Progenitor cell of endocrine pancreas (in vitro differentiated cells): ENCODE measurements at regions not wholly inside any gene's neighbourhood (a gene's known extent, or its start where the extent isn't known, plus 50 kb on each side); places are given as distances from the start of the nearest gene placed in this dataset.

Experiments
- DNase-seq: peaks from one replicate; pipeline ENCODE4 v3.0.0; 2021; ENCODE audit warnings: low spot score; ENCODE audit not compliant: unreplicated experiment
- H3K27ac Mint-ChIP-seq: 2 replicates; pipeline ENCODE4 v1.8.0; 2021; ENCODE audit warnings: mild to moderate bottlenecking, moderate library complexity, mixed read lengths
- H3K27me3 Mint-ChIP-seq: 2 replicates; pipeline ENCODE4 v1.8.0; 2021; ENCODE audit warnings: mixed read lengths
- H3K36me3 Mint-ChIP-seq: 2 replicates; pipeline ENCODE4 v1.8.0; 2022; ENCODE audit warnings: mixed read lengths; ENCODE audit not compliant: insufficient read depth
- H3K4me1 Mint-ChIP-seq: 2 replicates; pipeline ENCODE4 v1.8.0; 2021; ENCODE audit warnings: low read depth, mixed read lengths
- H3K4me3 Mint-ChIP-seq: 2 replicates; pipeline ENCODE4 v1.8.0; 2021; ENCODE audit warnings: low read depth, mild to moderate bottlenecking, moderate library complexity, mixed read lengths
- H3K9me3 Mint-ChIP-seq: 2 replicates; pipeline ENCODE4 v1.8.0; 2021; ENCODE audit warnings: low read depth, mixed read lengths
- CTCF ChIP-seq: fragments of 200-600 bp; sonication (generic); IDR thresholded peaks from one replicate; pipeline ENCODE4 v1.5.0; 2021; ENCODE audit warnings: antibody characterized with exemption, mild to moderate bottlenecking; ENCODE audit not compliant: unreplicated experiment

- no peak for DNase-seq
- Mint-ChIP-seq H3K27me3 (peaks cover 8% of the 10 kb centered on the region), H3K27ac (no peak overlapping the region), H3K36me3 (no peaks in the 10 kb centered on the region), H3K4me3 (no peak overlapping the region), H3K9me3 (no peaks in the 10 kb centered on the region), H3K4me1 (no peaks in the 10 kb centered on the region)
- TF ChIP-seq CTCF: no peak
Observed at GRCh38 chr6:90420500-90420899, 123.9 kb upstream of the BACH2 start.

GRCh38 chr6:90417385-90417784 lies 120.7 kb upstream of the BACH2 start:
- no peak for TF ChIP-seq CTCF
- Mint-ChIP-seq H3K4me1 (peaks cover 2% of the 10 kb centered on the region), H3K9me3 (no peaks in the 10 kb centered on the region), H3K4me3 (no peak overlapping the region), H3K36me3 (no peaks in the 10 kb centered on the region), H3K27me3 (peaks cover 11% of the 10 kb centered on the region), H3K27ac (no peak overlapping the region)
- DNase-seq: no peak

- peaks cover 14% of the 10 kb centered on the region for H3K27me3 Mint-ChIP-seq
- H3K36me3 Mint-ChIP-seq: no peaks in the 10 kb centered on the region
- TF ChIP-seq CTCF: no peak
- no peak for DNase-seq
- H3K9me3 Mint-ChIP-seq: no peaks in the 10 kb centered on the region
- H3K4me3 Mint-ChIP-seq: no peak overlapping the region
- H3K4me1 Mint-ChIP-seq: peaks cover 2% of the 10 kb centered on the region
- H3K27ac Mint-ChIP-seq: no peak overlapping the region
Observed at GRCh38 chr6:90416322-90416721, 119.7 kb upstream of the BACH2 start.

GRCh38 chr6:90415178-90415577 lies 118.5 kb upstream of the BACH2 start:
- DNase-seq: no peak
- no peaks in the 10 kb centered on the region for H3K36me3 Mint-ChIP-seq
- H3K4me1 Mint-ChIP-seq: peaks cover 2% of the 10 kb centered on the region

GRCh38 chr6:90414352-90414751 lies 117.7 kb upstream of the BACH2 start:
- Mint-ChIP-seq H3K36me3 (no peaks in the 10 kb centered on the region), H3K27me3 (peaks cover 14% of the 10 kb centered on the region), H3K9me3 (no peaks in the 10 kb centered on the region), H3K4me1 (peaks cover 2% of the 10 kb centered on the region), H3K27ac (no peak overlapping the region), H3K4me3 (no peak overlapping the region)
- TF ChIP-seq CTCF: no peak
- DNase-seq: no peak

More at GRCh38 chr6:90415178-90415577, 118.5 kb upstream of the BACH2 start:
- no peak overlapping the region for H3K4me3 Mint-ChIP-seq
- H3K27me3 Mint-ChIP-seq: peaks cover 14% of the 10 kb centered on the region
- no peak overlapping the region for H3K27ac Mint-ChIP-seq
- H3K9me3 Mint-ChIP-seq: no peaks in the 10 kb centered on the region
- no peak for TF ChIP-seq CTCF
